IPS-NIHi11 (cell line): ENCODE measurements at regions not wholly inside any gene's neighbourhood (a gene's known extent, or its start where the extent isn't known, plus 50 kb on each side); places are given as distances from the start of the nearest gene placed in this dataset.
"Not testable (repeated sequence)": the region's sequence is repeated elsewhere in the genome, so short reads cannot be mapped to it uniquely, and the experiment has no call there.

Experiments used
- DNase-seq: peaks from one replicate; pipeline ENCODE4 v3.0.0; 2012; ENCODE audit warnings: mixed read lengths, low spot score

DNA sequence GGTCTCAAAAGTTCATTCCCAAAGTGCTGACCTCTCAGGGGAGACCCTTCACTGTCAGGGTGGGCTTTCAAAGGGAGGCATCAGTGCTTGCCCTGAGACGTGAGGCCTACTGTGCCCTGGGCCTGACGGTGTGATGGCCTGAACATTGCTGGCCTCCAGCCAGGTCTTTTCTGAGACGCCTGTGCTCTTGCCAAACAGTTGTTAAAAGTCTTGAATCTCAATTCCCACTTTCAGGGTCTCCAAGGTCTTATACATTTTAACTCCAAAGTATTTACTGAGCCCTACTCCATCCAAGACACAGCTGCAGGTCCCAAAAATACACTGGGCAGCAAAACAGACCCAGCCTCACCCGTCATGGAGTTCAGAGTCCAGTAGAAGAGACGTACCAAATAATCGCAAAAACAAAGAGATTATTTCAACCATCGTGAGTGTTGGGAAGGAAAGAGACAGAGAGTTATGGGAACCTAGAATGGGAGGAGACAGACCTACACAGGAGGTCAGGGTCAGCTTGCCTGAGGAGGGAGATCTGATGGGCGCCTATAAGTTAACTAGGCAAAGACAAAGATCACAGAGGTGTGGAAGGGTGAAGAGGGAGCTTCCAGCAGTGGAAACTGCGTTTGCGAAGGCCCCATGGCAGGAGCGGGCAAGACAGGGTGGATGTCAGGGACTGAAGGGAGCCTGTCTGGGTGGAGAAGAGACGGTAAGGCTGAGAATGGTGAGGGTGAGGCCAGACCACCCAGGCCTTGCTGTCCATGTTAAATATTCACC is 446.3 kb downstream of the PREX1 start:
- no peak for DNase-seq

DNA sequence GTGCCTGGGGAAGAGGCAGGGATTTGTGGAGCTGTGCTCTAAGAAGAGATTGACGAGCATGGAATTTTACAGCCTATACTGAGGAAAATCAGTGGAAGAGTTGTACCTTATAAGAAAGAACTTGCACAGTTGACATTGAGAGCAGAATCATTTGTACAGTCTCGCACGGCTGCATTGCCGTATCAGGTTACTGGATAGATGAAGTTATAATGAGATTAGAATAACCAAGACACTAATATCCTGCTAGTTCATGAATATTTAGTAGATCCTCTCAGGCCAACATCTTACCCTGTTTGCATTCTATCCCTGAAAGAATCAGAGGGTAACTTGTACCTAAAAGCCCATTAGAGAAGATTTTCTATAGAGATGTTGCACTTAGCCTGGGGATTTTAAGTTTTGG is 447.1 kb downstream of the PREX1 start:
- DNase-seq, result no peak

DNA sequence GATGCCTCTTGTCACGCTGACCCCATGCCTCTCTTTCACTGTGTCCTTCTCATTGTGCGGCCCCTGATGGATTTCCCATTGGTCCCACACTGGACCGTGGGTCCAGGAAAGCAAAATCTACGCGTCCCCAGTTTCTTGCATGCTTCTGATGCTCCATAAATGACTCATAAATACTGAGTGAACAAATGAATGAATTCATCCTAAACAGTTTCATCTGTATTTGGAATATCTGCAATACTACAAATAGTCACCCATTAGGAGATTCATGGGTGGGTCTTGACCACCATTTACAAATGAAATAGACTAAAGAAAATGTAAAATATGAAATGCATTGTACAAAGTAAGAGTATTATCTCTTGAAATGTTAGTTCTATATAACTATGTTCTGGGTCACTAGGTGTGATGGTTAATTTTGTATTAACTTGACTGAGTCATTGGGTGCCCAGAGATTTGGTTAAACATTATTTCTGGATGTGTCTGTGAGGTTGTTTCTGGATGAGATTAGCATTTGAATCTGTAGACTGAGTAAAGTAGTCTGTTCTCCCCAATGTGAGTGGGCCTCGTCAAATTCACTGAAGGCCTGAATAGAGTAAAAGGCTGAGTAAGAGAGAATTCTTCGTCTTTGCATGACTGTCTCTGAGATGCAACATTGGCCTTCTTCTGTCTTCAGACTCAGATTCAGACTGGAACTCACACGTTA is 448.7 kb downstream of the PREX1 start:
- DNase-seq, result no peak

DNA sequence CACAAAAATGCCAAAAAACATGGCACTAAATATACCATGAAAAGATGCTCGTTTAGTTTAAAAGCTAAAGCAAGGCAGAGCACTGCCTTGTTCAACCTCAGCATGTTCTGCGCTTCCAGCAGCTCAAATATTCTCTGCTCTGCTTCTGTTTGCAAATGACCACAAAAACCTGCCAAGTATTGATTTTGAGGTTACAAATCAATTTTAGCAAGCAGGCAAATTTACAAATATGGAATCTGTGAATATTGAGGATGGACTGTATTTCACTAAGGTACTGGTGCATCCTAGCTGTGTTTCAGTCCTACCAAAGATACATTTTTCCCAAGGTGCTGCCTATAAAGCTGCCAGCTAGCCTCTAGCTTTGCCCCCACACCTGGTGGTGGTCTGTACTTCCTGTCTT is 449.9 kb downstream of the PREX1 start:
- no peak for DNase-seq

DNA sequence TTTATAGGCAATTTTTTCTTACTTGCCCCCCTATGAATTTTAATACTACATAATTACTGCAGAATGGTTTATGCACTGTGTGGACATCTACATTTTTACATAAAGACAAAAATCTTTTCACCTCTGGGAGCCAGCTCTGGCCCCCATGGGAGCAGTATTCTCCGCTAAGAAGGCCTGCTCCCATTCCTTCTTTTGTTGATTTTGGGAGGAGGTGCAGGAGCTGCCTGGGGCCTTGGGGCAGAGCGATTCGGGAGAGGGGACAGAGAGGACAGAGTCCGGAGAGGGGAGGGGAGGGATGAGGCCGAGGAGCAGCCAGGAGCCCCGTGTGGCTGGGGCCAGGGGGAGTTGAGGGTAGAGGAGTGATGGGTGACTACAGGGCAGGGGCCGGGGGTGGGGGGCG is 452.0 kb downstream of the PREX1 start:
- no peak for DNase-seq

DNA sequence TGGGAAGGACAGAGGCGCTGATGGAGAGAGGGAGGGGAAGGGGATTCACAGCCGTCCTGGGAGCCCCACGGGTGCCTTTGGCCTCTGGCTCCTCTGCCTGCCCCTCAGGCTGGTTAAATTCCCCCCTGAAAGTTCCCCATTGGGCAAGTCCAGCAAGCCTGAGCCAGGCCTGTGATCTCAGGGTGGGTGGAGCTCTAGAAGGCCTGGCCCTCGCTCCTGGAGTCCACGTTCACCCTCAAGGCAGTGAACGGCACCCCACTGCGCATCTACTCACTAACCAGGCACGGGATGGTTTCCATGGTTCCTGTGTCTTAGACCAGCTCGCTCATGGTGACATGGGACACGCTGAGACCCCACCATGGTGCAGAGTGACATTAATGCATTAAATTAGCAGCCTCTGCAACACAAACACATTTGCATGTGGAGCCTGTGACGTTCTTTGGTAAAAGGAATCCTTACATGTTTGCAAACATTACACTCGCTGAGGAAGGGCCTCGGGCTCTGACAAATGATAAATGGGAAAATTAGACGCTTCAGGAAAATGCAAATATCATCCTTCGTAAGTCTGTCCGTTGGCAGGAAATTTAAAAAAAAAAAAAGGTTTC is 452.7 kb downstream of the PREX1 start:
- DNase-seq, result no peak

DNA sequence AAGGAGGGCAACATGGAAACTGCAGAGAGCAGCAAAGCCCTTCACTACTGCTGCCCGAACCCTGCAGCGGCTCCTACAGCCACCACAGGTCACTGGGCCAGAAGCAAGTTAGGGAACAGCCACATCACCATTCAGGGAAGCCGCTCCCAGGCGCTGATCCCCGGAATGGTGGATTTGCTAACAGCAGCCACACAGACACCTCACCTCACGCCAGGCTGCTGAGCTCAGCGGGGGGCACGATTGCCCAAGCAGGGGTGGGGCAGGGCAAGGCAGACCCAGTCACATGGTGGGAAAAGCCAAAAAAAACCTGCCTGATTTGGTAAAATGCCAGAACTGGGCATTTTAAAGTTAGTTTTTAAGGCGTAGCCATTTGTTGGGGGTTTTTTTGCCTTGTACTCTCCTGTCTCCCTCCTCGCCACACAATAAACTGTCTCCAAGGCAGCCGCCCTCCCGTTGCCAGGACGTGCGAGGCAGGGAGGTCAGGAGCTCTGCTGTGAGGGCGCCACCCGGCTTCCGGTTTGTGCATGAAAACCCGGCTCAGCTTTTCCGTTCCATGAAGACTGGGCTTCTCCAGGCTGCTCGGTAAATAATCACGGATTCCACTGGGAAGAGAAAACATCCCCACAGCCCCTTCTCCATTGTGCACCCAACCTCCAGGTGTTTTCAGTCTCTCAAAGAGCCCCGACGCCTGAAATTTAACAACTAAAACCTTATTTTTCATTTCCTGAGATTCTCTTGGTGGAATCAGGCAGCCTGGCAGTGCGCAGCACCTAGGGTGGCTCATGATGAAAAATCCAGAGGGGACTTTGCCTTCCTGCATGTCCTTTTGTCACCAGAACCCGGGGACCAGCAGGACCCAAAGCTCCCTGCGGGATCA is 453.5 kb downstream of the PREX1 start:
- peak; percentile 66 for DNase-seq

DNA sequence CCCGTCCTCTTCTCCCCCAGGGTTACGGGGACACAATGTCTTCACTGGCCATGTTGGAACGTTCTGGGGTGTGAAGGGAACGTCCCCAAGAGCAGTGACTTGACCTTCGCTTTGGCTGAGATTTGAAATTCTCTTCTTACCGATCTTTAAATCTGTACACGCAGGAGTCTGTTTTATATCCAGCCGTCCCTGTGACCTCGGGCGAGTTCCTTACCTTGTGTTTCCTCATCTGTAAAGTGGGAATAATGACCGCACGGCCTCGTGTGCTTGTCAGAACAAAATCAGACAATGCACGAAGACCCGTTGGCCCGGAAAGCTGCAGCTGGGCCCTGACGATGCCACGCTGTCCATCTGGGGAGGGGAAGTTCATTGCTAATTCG is 454.3 kb downstream of the PREX1 start:
- DNase-seq, result no peak

DNA sequence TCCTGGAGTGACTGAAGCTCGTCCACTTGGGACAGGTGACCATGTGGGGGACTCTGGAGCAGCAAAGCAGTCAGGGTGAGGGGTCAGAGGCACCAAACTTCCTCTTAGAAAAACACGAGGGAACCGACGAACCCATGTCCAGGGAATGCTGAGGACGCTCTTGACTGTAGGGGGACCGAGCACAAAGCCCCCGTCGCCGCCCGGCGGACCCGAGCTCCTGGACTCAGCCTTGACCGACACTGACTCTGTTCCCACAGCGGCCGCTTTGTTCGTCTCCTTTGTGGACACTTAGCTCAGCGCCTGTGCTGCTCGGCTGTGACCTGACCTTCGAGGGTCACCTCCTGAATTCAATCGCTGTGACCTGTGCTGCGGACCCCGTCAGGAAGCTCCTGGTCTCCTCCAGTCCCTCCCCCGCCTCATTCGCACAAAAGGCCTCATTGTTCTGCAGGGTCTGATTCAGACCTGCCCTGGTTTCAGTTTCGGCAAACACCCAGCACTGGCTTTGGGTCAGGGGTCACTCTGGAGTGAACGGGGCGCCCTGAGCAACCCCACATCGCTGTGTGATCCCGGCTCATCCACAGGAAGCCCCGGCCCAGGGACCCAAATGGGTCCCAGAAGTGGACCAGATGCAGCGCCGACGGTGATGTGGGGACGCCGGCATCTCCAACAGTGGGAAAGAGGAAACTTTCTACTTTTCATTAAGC is 454.8 kb downstream of the PREX1 start:
- DNase-seq, result peak; percentile 47

DNA sequence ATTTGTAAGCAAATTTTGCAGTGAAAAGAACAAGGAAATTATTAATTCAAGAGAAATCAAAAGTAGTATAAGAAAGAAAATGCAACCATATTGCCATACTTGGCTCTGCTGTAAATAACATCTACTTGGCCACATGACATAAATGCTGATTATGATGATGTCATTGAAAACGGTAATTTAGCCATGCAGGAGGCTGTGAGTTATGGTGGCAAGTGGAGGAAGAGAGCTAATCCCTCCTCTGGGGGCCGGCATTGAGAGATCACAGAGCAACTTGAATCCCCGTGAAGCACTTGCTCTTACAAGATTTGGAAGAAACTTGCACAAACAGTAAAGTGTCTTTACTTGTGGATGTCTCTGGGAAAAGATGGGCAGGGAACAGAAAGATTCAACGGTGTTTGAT is 456.6 kb downstream of the PREX1 start:
- no peak for DNase-seq

DNA sequence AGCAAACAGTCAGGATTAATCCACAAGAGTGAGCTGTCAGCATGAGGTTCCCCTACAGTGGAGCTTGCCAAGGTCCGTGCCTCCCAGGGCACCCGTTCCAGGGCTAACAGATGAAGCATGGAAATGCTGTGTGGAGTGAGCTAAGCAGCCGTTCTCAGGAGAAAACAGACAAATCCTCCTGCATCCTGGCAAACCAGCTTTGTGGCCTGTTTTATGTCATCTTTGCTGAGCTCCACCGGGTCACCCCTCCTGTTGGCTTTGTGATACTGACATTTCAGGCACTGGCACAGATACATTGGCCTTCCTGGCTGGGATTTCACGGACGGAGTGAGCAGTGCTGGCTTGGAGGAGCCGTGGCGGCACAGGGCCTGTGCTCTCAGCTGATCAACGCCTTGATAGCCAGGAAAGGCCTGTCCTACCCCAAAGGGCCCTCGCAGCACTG is 459.2 kb downstream of the PREX1 start:
- not testable (repeated sequence) for DNase-seq

DNA sequence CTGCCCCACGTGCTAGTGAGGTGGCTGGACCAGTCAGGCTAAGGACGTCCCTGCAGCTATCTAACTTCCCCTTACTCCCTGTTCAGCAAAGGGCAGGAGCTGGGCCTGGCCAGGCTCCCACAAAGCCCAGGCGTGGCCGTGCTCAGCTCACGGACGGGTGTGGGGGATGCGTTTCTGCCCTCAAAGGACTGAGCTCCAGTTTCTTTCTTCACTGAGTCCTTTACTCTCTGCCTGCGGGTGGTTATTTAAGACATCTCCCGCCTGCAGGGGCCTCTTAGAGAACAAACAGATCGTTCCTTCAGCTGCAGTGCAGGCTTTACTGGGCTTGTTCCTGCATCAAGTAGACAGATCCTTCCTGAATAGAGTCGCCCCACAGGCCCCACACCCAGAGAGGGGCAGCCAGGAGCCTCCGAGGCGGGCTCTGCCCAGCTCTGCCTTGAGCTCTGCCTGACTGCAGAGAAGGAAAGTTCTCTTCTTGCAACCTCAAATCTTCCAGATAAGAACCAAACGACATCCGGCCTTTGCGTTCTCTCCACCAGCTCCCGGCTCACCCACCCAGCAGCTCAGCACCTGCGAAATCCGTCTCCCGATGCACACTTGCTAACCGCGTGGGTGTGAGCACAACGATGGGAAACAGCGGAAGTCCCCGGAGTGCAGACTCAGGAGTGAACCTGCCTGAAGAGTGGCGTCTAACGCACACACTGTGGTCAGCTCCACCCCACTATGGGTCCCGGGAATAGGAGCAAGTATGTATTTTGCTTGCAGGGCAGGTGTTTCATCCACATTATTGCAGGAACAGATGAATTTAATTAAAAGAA is 460.0 kb downstream of the PREX1 start:
- not testable (repeated sequence) for DNase-seq

DNA sequence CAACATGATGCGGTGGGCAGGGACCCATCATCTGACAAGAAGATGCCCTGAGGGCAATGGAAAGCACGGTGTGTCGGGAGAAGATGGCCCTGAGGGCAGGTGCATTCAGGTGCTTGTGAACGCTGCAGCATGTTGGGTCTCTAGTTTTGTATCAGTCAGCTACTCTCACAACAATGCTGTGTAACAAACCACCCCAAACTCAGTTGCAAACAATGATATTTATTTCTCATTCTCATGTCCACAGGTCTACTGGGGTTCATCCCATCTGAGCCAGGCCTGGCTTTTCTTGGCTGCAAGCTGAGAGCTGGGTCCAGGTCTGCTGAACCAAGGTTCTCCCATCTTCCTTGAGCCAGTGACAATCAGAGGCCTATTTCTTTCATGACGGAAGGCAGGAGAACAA is 461.6 kb downstream of the PREX1 start:
- DNase-seq, result no peak

DNA sequence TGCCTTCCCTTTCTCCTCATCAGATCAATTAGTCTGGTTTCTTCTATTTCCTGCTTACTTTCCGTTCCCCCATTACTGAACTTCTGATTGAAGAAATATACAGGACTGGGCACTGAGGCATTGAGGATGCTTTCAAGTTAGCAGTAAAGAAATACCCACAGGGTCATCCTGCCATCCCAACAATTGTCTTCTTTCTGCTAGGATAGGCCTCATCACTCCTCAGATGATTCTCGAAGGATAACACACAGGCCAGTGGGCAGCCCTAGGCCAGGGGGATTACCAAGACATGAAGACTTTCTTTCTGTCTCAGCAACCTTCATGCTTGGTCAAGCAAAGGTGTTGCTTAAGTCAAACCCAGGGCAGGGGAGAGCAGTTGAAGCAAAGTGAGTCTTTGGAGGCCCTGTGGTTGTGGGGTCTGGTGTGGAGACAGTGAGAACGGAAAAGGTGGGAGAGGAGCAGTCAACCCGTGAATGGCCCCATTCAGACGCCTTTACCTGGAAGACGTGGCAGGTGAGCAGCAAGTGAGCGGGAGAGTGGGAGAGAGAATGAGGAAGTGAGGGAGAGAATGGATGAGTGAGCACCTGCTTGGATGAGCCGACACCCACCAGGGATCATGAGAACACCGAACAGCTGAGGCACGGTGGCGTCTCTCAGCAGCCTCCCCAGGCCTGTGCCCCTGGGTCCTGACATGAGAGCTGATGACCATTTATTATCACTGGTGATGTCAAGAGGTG is 462.9 kb downstream of the PREX1 start:
- no peak for DNase-seq

DNA sequence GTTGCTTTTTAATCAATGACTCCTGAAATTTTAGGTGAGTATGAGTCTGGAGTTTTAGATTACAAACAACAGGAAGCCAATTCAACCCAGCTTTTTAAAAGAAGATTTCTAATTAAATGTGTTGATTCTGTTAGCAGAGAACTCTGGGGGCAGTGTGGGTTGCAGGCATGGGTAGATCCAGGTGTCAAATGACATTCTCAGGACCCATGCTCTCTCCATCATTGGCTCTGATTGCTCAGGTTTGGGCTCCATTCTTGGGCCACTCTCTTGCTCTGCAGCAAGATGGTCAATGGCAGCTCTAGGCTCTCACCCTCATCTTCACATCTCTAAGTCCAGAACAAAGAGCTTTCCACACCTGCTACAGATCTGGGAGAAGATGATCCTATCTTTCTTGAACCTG is 463.7 kb downstream of the PREX1 start:
- no peak for DNase-seq

DNA sequence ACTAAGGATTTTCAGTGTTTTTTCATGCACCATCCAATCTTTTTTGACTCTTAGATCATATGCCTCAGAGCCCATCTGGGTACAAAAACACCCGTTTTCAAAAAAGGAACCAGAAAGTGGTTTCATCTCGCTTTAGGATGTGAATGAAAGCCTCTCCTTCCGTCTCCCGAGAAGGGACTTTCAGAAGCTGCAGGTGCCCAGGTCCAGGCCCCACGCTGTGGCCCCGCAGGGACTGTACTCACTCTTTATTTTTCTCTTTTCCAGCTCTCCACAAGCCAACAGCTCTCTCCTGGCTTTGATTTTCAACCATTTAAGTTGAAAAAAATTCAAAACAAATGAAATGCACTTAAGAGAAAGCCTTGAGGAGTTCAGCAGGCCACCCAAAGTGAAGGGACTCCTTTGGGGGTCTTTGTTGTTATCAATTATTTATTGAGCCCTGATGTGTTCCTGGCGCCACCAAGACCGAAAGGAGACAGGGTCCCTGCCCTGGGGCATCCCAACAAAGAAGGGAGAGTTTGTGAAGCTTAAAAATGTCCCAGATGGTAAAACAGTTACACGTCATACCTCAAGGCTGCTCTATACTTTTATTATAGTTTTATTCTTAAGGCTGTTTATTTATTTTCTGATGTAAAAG is 467.3 kb downstream of the PREX1 start:
- DNase-seq, result no peak

DNA sequence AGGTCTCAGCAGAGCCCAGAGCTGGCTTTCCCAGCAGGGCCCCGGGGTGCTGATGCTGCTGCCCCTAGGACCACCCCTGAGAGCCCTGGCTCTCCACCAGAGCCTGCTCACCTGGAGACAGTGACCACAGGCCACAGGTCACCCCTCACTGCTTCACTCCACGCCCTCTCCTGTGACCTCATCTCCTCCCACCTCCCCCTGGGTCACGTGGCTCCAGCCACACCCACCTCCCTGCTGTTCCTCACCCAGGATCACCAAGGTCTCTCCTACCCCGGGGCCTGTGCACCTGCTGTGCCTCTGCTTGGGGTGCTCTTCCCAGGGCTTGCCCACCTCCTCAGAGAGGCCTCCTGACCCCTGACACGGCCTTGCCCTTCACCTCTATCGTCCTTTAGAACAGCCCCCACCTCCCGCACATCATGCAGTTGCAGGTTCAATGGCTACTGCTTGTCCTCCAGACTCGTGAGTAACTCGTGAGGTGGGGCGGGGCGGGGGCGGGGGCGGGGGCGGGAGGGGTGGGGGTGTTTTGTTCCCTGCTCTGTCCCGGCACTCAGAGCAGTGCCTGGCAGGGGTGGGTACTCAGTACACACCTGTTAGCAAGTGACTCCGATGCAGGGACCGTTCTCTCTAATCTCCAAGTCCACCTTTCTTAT is 468.0 kb downstream of the PREX1 start:
- no peak for DNase-seq

DNA sequence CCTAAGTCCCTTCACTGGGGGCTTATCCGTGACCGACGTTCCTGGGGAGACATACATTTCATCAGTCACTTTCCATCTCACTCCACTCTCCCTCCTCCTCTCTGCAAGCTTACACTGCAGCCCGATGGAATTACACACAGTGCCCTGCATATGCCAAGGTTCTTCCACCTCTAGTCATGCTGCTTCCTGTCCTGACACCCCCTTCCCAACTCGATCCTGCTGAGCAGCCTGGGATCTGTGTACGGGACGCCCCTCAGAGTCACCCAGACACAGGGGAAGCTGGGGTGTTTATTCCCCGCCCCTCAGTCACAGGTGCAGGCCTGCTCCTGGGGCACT is 468.8 kb downstream of the PREX1 start:
- not testable (repeated sequence) for DNase-seq
